Ovary (tissue), 3 donors: ENCODE measurements at regions not wholly inside any gene's neighbourhood (a gene's known extent, or its start where the extent isn't known, plus 50 kb on each side); places are given as distances from the start of the nearest gene placed in this dataset.

Source experiments
- EP300 ChIP-seq: sonication (generic); formaldehyde crosslinking; IDR thresholded peaks from one replicate; pipeline ENCODE4 v1.6.1; 2017; ENCODE audit warnings: antibody characterized with exemption
- POLR2A ChIP-seq: fragments of 450-650 bp; IDR thresholded peaks from one replicate; pipeline ENCODE4 v1.6.1; 2017; ENCODE audit warnings: antibody characterized with exemption, mild to moderate bottlenecking, moderate library complexity
- TF ChIP-seq, protein P1 (sequence below), 3 donors: fragments of 450-650 bp in 2 of 3; fragments of 200-600 bp in 1 of 3; IDR thresholded peaks; one replicate each; pipeline versions ENCODE4 v1.5.1 to v1.8.0; 2016 to 2022; ENCODE audit warnings: antibody characterized with exemption in 3 of 3, mild to moderate bottlenecking in 1 of 3
- donor health status: DM: no; HTN: no; CAD: no.

DNA sequence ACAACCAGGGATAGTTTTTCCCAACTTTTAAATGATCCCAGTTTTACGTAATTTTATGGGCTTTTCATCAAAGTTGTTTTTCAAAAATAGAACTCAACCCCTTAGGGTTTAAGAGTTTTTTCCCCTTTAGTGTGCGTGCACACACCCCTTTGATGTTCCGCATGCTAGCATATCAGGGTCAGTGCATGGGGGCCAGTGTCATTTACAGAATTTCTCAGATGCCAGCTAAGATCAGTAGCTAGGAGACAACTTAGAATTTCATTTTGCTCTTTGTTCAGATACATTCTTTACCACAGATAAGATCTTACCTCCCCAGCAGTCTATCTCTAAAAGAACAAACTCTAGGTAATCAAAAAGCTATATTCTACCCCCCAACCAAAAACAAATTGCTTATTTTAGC is 238.5 kb upstream of the SASH1 start:
- TF ChIP-seq, protein P1, sequence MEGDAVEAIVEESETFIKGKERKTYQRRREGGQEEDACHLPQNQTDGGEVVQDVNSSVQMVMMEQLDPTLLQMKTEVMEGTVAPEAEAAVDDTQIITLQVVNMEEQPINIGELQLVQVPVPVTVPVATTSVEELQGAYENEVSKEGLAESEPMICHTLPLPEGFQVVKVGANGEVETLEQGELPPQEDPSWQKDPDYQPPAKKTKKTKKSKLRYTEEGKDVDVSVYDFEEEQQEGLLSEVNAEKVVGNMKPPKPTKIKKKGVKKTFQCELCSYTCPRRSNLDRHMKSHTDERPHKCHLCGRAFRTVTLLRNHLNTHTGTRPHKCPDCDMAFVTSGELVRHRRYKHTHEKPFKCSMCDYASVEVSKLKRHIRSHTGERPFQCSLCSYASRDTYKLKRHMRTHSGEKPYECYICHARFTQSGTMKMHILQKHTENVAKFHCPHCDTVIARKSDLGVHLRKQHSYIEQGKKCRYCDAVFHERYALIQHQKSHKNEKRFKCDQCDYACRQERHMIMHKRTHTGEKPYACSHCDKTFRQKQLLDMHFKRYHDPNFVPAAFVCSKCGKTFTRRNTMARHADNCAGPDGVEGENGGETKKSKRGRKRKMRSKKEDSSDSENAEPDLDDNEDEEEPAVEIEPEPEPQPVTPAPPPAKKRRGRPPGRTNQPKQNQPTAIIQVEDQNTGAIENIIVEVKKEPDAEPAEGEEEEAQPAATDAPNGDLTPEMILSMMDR (IDR thresholded peaks at IDR 0.05): no peak
- no peak for TF ChIP-seq EP300
- TF ChIP-seq POLR2A: no peak
